GM12878 (cell line): ENCODE measurements at regions not wholly inside any gene's neighbourhood (a gene's known extent, or its start where the extent isn't known, plus 50 kb on each side); places are given as distances from the start of the nearest gene placed in this dataset.

Experiments
- ATAC-seq: fragments of 200-7000 bp; cut with Tn5 transposase; 3 replicates; pipeline ENCODE4 v1.9.1; 2020; ENCODE audit warnings: mild to moderate bottlenecking, moderate library complexity
- BruUV-seq: library from RNA; stranded (reverse); fragments of 400-500 nt; replicated peaks from 2 replicates; lab custom pipeline; 2021; lab: Mats Ljungman, UMichigan
- CTCF ChIA-PET: fragments of 300-600 bp; sonication (Branson Sonifier 250); formaldehyde crosslinking; extraction: SDS; loops from one replicate; lab custom pipeline; 2021; ENCODE audit warnings: inconsistent platforms; lab: Yijun Ruan, JAX
- POLR2A ChIA-PET: fragments of 350-600 bp; formaldehyde crosslinking; extraction: SDS; loops from one replicate; lab custom pipeline; 2021; ENCODE audit warnings: inconsistent platforms; lab: Charles Lee
- RAD21 ChIA-PET: fragments of 300-600 bp; sonication (Branson Sonifier 250); formaldehyde crosslinking; loops from one replicate; lab custom pipeline; 2023; ENCODE audit warnings: antibody characterized with exemption; ENCODE audit not compliant: unreplicated experiment; lab: Charles Lee
- SMC1A ChIA-PET: fragments of 300-600 bp; sonication (Branson Sonifier 250); formaldehyde crosslinking; loops from one replicate; lab custom pipeline; 2023; ENCODE audit not compliant: unreplicated experiment, uncharacterized antibody; lab: Charles Lee
- DNase-seq: peaks from one replicate; pipeline ENCODE4 v3.0.0-alpha.2; 2011; ENCODE audit warnings: low read depth, low spot score
- FAIRE-seq: peaks from 3 replicates; lab custom pipeline; 2011; peaks lifted over from hg19 to GRCh38; lab: Jason Lieb, UNC
- H2AFZ ChIP-seq: 2 replicates; pipeline ENCODE4 v1.6.0; 2011; ENCODE audit warnings: low read depth, low read length, control low read depth; ENCODE audit not compliant: control insufficient read depth
- H3K27ac ChIP-seq: 2 replicates; pipeline ENCODE4 v1.5.1; 2011; ENCODE audit warnings: control low read depth; ENCODE audit not compliant: control insufficient read depth, insufficient read depth
- H3K27me3 ChIP-seq, 2 experiments: replicated peaks in 1 of 2; 2 replicates each; pipeline versions ENCODE4 v1.6.0 to v1.6.1; 2011; ENCODE audit warnings: low read length in 1 of 2; ENCODE audit not compliant: control insufficient read depth in 2 of 2, insufficient read depth in 2 of 2
- H3K36me3 ChIP-seq, 2 experiments: 2 replicates each; pipeline ENCODE4 v1.5.1; 2011; ENCODE audit warnings: low read length in 1 of 2; ENCODE audit not compliant: control insufficient read depth in 2 of 2, insufficient read depth in 2 of 2
- H3K4me1 ChIP-seq: 2 replicates; pipeline ENCODE4 v1.6.1; 2011; ENCODE audit warnings: mild to moderate bottlenecking, low read length, moderate library complexity, mixed read lengths; ENCODE audit not compliant: control insufficient read depth, insufficient read depth
- H3K4me2 ChIP-seq: 2 replicates; pipeline ENCODE4 v1.6.0; 2011; ENCODE audit warnings: control low read depth; ENCODE audit not compliant: control insufficient read depth, insufficient read depth
- H3K4me3 ChIP-seq: fragments of 200-600 bp; sonication (generic); 2 replicates; pipeline ENCODE4 v1.5.1; 2016
- H3K79me2 ChIP-seq: 2 replicates; pipeline ENCODE4 v1.6.0; 2011; ENCODE audit warnings: low read length; ENCODE audit not compliant: control insufficient read depth, insufficient read depth
- H3K9ac ChIP-seq: 2 replicates; pipeline ENCODE4 v1.8.0; 2011; ENCODE audit warnings: low read length, control low read depth, mixed read lengths; ENCODE audit not compliant: control insufficient read depth, insufficient read depth
- H3K9me3 ChIP-seq: replicated peaks from 3 replicates; pipeline ENCODE4 v1.5.1; 2011; ENCODE audit warnings: mild to moderate bottlenecking, low read length; ENCODE audit not compliant: control insufficient read depth, insufficient read depth
- H4K20me1 ChIP-seq: 2 replicates; pipeline ENCODE4 v1.6.0; 2011; ENCODE audit not compliant: control insufficient read depth, insufficient read depth
- BMI1 ChIP-seq: fragments of 450-650 bp; IDR thresholded peaks from 2 replicates; pipeline ENCODE4 v1.6.1; 2016; ENCODE audit warnings: mild to moderate bottlenecking, moderate library complexity, borderline replicate concordance
- ESRRA ChIP-seq: IDR thresholded peaks from 2 replicates; pipeline ENCODE4 v1.6.1; 2012; ENCODE audit warnings: mild to moderate bottlenecking, low read length, improper control_type of control experiment
- IRF3 ChIP-seq: fragments of 450-650 bp; IDR thresholded peaks from 2 replicates; pipeline ENCODE4 v1.6.1; 2014; ENCODE audit warnings: mild to moderate bottlenecking
- MAX ChIP-seq: IDR thresholded peaks from 2 replicates; pipeline ENCODE4 v1.6.1; 2012; ENCODE audit warnings: low read depth, low read length, improper control_type of control experiment
- MLLT1 ChIP-seq: fragments of 450-650 bp; IDR thresholded peaks from 2 replicates; pipeline ENCODE4 v1.6.1; 2016; ENCODE audit warnings: mild to moderate bottlenecking
- MYB ChIP-seq: fragments of 150-350 bp; IDR thresholded peaks from 2 replicates; pipeline ENCODE4 v1.6.1; 2014; ENCODE audit warnings: mild to moderate bottlenecking, low read depth, low read length, borderline replicate concordance
- NFYB ChIP-seq: IDR thresholded peaks from 2 replicates; pipeline ENCODE4 v1.6.1; 2011; ENCODE audit warnings: low read depth, mild to moderate bottlenecking, low read length, improper control_type of control experiment, moderate library complexity; ENCODE audit not compliant: insufficient read depth
- RCOR1 ChIP-seq: conservative IDR thresholded peaks from 2 replicates; pipeline ENCODE4 v1.6.1; 2012; ENCODE audit warnings: low read depth, low read length, improper control_type of control experiment
- RELA ChIP-seq: fragments of 450-650 bp; IDR thresholded peaks from 2 replicates; pipeline ENCODE4 v1.8.0; 2014; ENCODE audit warnings: borderline replicate concordance; ENCODE audit not compliant: partially characterized antibody
- SUZ12 ChIP-seq: fragments of 200-600 bp; sonication (generic); IDR thresholded peaks from one replicate; pipeline ENCODE4 v1.6.1; 2018; ENCODE audit warnings: antibody characterized with exemption, mild to moderate bottlenecking; ENCODE audit not compliant: unreplicated experiment
- ZNF24 ChIP-seq: fragments of 450-650 bp; IDR thresholded peaks from 2 replicates; pipeline ENCODE4 v1.6.1; 2017; ENCODE audit warnings: antibody characterized with exemption, mild to moderate bottlenecking
- ZNF592 ChIP-seq: fragments of 450-650 bp; IDR thresholded peaks from 2 replicates; pipeline ENCODE4 v1.6.1; 2017; ENCODE audit warnings: mild to moderate bottlenecking, moderate library complexity
- WGBS: methylation state at CpG from one replicate; pipeline ENCODE4 v1.1.6; 2016; ENCODE audit warnings: low lambda C conversion rate; ENCODE audit not compliant: insufficient replicate concordance, insufficient coverage; ENCODE audit errors: missing lambda C conversion rate; 5-methylcytosine and 5-hydroxymethylcytosine counted together
- in situ Hi-C: fragments of 300-500 bp; cut with MboI; formaldehyde crosslinking; loops from 9 replicates; pipeline ENCODE4 v1.14.3; 2018; ENCODE audit warnings: mixed read lengths
- intact Hi-C: fragments of 100-400 bp; cut with micrococcal nuclease; formaldehyde crosslinking; loops from one replicate; pipeline ENCODE4 v1.14.2; 2022; ENCODE audit not compliant: unreplicated experiment

- no peaks in the 10 kb centered on the region for H3K36me3 ChIP-seq
- BruUV-seq: no TSS peak
- FAIRE-seq: no peak
- no peak overlapping the region for H3K4me3 ChIP-seq
- ChIA-PET POLR2A (no interaction called here), RAD21 (no interaction called here), CTCF (no interaction called here), SMC1A (no interaction called here)
- no peaks in the 10 kb centered on the region for H3K4me1 ChIP-seq
- in situ Hi-C loops: loop anchor here (5.0 kb wide), 1 partner anchor 51 kb away; no protein-coding TSS in a partner anchor
- no peak overlapping the region for H3K4me2 ChIP-seq
- H2AFZ ChIP-seq: no peak overlapping the region
- no peaks in the 10 kb centered on the region for H3K27me3 ChIP-seq
- WGBS: 28% methylated on average over 5 of the region's 5 CpGs
- H3K79me2 ChIP-seq: no peaks in the 10 kb centered on the region
- no peak for DNase-seq
- H3K9me3 ChIP-seq: no peaks in the 10 kb centered on the region
- no peak for ATAC-seq
- H3K27ac ChIP-seq: no peak overlapping the region
- intact Hi-C loops: no loop called here
- no peak for TF ChIP-seq IRF3
- no peak for TF ChIP-seq RCOR1
- no peak for TF ChIP-seq ESRRA
- TF ChIP-seq MAX: no peak
- no peak for TF ChIP-seq BMI1
- TF ChIP-seq MLLT1: no peak
- no peak for TF ChIP-seq SUZ12
- TF ChIP-seq ZNF592: no peak
- no peak for TF ChIP-seq NFYB
- TF ChIP-seq MYB: no peak
- no peak for TF ChIP-seq RELA
- no peak for TF ChIP-seq ZNF24
- no peak overlapping the region for H3K9ac ChIP-seq
- no peaks in the 10 kb centered on the region for H4K20me1 ChIP-seq
Measured at GRCh38 chr14:23816371-23816770, 137.2 kb upstream of the DHRS4 start.
